Dermis blood vessel endothelial cell (primary cell): ENCODE measurements at regions not wholly inside any gene's neighbourhood (a gene's known extent, or its start where the extent isn't known, plus 50 kb on each side); places are given as distances from the start of the nearest gene placed in this dataset.
"Not testable (repeated sequence)": the region's sequence is repeated elsewhere in the genome, so short reads cannot be mapped to it uniquely, and the experiment has no call there.

Experiments
- DNase-seq: peaks from one replicate; pipeline ENCODE4 v3.0.0; 2010

- DNase-seq = no peak
These were observed 204.3 kb downstream of the DMRTA1 start for GRCh38 chr9:22650946-22651345.

- no peak for DNase-seq
These were observed 208.2 kb downstream of the DMRTA1 start for GRCh38 chr9:22654833-22655232.

GRCh38 chr9:22657713-22658112 lies 211.1 kb downstream of the DMRTA1 start:
- no peak for DNase-seq

GRCh38 chr9:22658484-22658883 lies 211.9 kb downstream of the DMRTA1 start:
- DNase-seq = not testable (repeated sequence)

- DNase-seq = no peak
These were observed 235.9 kb downstream of the DMRTA1 start for GRCh38 chr9:22682536-22682935.

GRCh38 chr9:22682961-22683699 lies 236.5 kb downstream of the DMRTA1 start:
- DNase-seq = no peak

- no peak for DNase-seq
These were observed 237.1 kb downstream of the DMRTA1 start for GRCh38 chr9:22683700-22684075.

- DNase-seq = no peak
These were observed 246.5 kb downstream of the DMRTA1 start for GRCh38 chr9:22693156-22693555.

- DNase-seq = no peak
These were observed 253.5 kb downstream of the DMRTA1 start for GRCh38 chr9:22700171-22700570.

GRCh38 chr9:22718653-22719052 lies 272.0 kb downstream of the DMRTA1 start:
- no peak for DNase-seq

- DNase-seq = no peak
These were observed 275.9 kb downstream of the DMRTA1 start for GRCh38 chr9:22722492-22722891.

GRCh38 chr9:22731786-22732185 lies 285.2 kb downstream of the DMRTA1 start:
- no peak for DNase-seq

GRCh38 chr9:22739712-22740111 lies 293.1 kb downstream of the DMRTA1 start:
- no peak for DNase-seq

GRCh38 chr9:22740781-22741180 lies 294.2 kb downstream of the DMRTA1 start:
- no peak for DNase-seq

- DNase-seq = no peak
These were observed 295.8 kb downstream of the DMRTA1 start for GRCh38 chr9:22742401-22742800.

GRCh38 chr9:22773501-22774220 lies 327.0 kb downstream of the DMRTA1 start:
- no peak for DNase-seq

GRCh38 chr9:22790329-22790728 lies 343.7 kb downstream of the DMRTA1 start:
- DNase-seq = no peak

- no peak for DNase-seq
These were observed 362.3 kb downstream of the DMRTA1 start for GRCh38 chr9:22808876-22809275.

- no peak for DNase-seq
These were observed 362.7 kb downstream of the DMRTA1 start for GRCh38 chr9:22809371-22809770.

GRCh38 chr9:22813529-22813928 lies 366.9 kb downstream of the DMRTA1 start:
- DNase-seq = no peak

GRCh38 chr9:22815246-22815645 lies 368.6 kb downstream of the DMRTA1 start:
- no peak for DNase-seq

- DNase-seq = no peak
These were observed 370.6 kb downstream of the DMRTA1 start for GRCh38 chr9:22817181-22817580.

- no peak for DNase-seq
These were observed 382.6 kb downstream of the DMRTA1 start for GRCh38 chr9:22829236-22829635.

- no peak for DNase-seq
These were observed 391.6 kb downstream of the DMRTA1 start for GRCh38 chr9:22838266-22838665.
